ENCODE measurements at regions not wholly inside any gene's neighbourhood (a gene's known extent, or its start where the extent isn't known, plus 50 kb on each side); places are given as distances from the start of the nearest gene placed in this dataset.
A peak's percentile ranks its signal among the peaks of the same experiment; 100 is the strongest.

GRCh38 chr17:70797166-70797565 is 627.8 kb downstream of the KCNJ2 start:
- no peak for DNase-seq (ENCODE audit: low read depth)

- no peak for DNase-seq (ENCODE audit: low read depth)
Measured at GRCh38 chr17:70804161-70804560, 634.8 kb downstream of the KCNJ2 start.

- DNase-seq (ENCODE audit: low read depth): no peak
Measured at GRCh38 chr17:70808596-70808995, 639.3 kb downstream of the KCNJ2 start.

GRCh38 chr17:70810609-70811008 is 641.3 kb downstream of the KCNJ2 start:
- DNase-seq (ENCODE audit: low read depth): no peak

GRCh38 chr17:70813355-70813930 is 644.1 kb downstream of the KCNJ2 start:
- DNase-seq (ENCODE audit: low read depth): peak; percentile 29

GRCh38 chr17:70819183-70819582 is 649.9 kb downstream of the KCNJ2 start:
- DNase-seq (ENCODE audit: low read depth): no peak

- no peak for DNase-seq (ENCODE audit: low read depth)
Measured at GRCh38 chr17:70820276-70820675, 650.9 kb downstream of the KCNJ2 start.

- DNase-seq (ENCODE audit: low read depth): no peak
Measured at GRCh38 chr17:70825321-70826125, 656.2 kb downstream of the KCNJ2 start.

GRCh38 chr17:70829876-70830275 is 660.5 kb downstream of the KCNJ2 start:
- no peak for DNase-seq (ENCODE audit: low read depth)

GRCh38 chr17:70834039-70834438 is 664.7 kb downstream of the KCNJ2 start:
- DNase-seq (ENCODE audit: low read depth): no peak

GRCh38 chr17:70848785-70849184 is 679.5 kb downstream of the KCNJ2 start:
- DNase-seq (ENCODE audit: low read depth): no peak

GRCh38 chr17:70855401-70856054 is 686.2 kb downstream of the KCNJ2 start:
- no peak for DNase-seq (ENCODE audit: low read depth)

GRCh38 chr17:70857351-70857750 is 688.0 kb downstream of the KCNJ2 start:
- no peak for DNase-seq (ENCODE audit: low read depth)

- no peak for DNase-seq (ENCODE audit: low read depth)
Measured at GRCh38 chr17:70859829-70860228, 690.5 kb downstream of the KCNJ2 start.

- no peak for DNase-seq (ENCODE audit: low read depth)
Measured at GRCh38 chr17:70862295-70862694, 693.0 kb downstream of the KCNJ2 start.

GRCh38 chr17:70863436-70864248 is 694.3 kb downstream of the KCNJ2 start:
- DNase-seq (ENCODE audit: low read depth): no peak

- peak; percentile 37 for DNase-seq (ENCODE audit: low read depth)
Measured at GRCh38 chr17:70865993-70866804, 696.9 kb downstream of the KCNJ2 start.

GRCh38 chr17:70868149-70868548 is 698.8 kb downstream of the KCNJ2 start:
- no peak for DNase-seq (ENCODE audit: low read depth)

- no peak for DNase-seq (ENCODE audit: low read depth)
Measured at GRCh38 chr17:70869402-70870085, 700.2 kb downstream of the KCNJ2 start.

- DNase-seq (ENCODE audit: low read depth): no peak
Measured at GRCh38 chr17:70871180-70871818, 702.0 kb downstream of the KCNJ2 start.
